ENCODE measurements at regions not wholly inside any gene's neighbourhood (a gene's known extent, or its start where the extent isn't known, plus 50 kb on each side); places are given as distances from the start of the nearest gene placed in this dataset.

DNA sequence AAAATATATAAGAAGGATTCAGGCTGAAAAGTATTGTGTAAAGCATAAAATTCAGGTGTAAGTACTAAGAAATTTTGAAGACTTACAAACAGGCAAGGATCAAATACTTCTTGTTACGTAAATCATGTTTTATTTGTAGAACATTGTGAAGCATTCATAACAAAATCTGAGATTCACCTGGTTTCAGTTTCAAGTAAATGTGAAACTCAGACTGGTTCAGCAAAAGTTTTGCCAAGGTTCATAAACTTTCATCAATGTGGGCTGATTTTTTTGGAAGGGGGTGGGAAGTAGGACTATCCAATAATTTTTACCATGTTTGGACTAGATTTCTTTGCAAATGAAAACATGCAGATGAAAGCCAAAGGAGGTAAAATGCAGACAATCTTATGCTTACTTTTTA lies 527.7 kb downstream of the ANKRD50 start:
- no peaks in the 10 kb centered on the region for H3K27me3 ChIP-seq (ENCODE audit: insufficient read depth in 3 of 3, low read length in 2 of 3)
- no peak overlapping the region for H3K4me3 ChIP-seq
- no peak overlapping the region for H3K27ac ChIP-seq
- ATAC-seq (no peak), DNase-seq (no peak)
- H3K4me1 ChIP-seq: no peaks in the 10 kb centered on the region
- 96 to 99% (median 98%) methylated on average over 1 of the region's 1 CpG for WGBS, 3 donors
- TF ChIP-seq, protein P1, sequence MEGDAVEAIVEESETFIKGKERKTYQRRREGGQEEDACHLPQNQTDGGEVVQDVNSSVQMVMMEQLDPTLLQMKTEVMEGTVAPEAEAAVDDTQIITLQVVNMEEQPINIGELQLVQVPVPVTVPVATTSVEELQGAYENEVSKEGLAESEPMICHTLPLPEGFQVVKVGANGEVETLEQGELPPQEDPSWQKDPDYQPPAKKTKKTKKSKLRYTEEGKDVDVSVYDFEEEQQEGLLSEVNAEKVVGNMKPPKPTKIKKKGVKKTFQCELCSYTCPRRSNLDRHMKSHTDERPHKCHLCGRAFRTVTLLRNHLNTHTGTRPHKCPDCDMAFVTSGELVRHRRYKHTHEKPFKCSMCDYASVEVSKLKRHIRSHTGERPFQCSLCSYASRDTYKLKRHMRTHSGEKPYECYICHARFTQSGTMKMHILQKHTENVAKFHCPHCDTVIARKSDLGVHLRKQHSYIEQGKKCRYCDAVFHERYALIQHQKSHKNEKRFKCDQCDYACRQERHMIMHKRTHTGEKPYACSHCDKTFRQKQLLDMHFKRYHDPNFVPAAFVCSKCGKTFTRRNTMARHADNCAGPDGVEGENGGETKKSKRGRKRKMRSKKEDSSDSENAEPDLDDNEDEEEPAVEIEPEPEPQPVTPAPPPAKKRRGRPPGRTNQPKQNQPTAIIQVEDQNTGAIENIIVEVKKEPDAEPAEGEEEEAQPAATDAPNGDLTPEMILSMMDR (IDR thresholded peaks at IDR 0.05): no peak
- no peaks in the 10 kb centered on the region for H3K9me3 ChIP-seq
- no peaks in the 10 kb centered on the region for H3K36me3 ChIP-seq (ENCODE audit: insufficient read depth in 1 of 2, low read depth in 1 of 2)
- intact Hi-C loops (cut with DNase I): no loop called here

DNA sequence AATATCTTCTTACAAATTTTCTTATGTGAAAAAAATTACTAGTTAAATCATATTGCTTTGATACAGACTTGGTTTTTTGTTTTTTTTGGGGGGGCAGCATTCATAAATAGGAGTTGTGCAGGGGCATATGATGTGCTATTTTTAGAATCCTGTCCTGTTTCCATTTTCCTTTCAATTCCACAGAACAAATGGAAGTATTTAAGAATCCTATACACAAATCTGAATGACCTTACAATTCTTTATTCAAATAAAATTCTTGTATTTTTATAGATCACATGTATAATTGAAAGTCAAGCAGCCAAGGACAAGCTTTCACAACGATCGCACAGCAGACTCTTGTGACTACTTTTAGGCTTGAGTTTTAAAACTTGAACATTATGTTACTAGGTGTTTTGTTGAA lies 523.9 kb downstream of the ANKRD50 start:
- ATAC-seq (no peak), DNase-seq (no peak)
- Histone ChIP-seq H3K27me3 (ENCODE audit: insufficient read depth in 3 of 3, low read length in 2 of 3) (no peaks in the 10 kb centered on the region), H3K27ac (no peak overlapping the region), H3K4me1 (no peaks in the 10 kb centered on the region), H3K36me3 (ENCODE audit: insufficient read depth in 1 of 2, low read depth in 1 of 2) (no peaks in the 10 kb centered on the region), H3K9me3 (peaks cover 9% of the 10 kb centered on the region), H3K4me3 (no peak overlapping the region)
- TF ChIP-seq, protein P1 (IDR thresholded peaks at IDR 0.05): no peak
- intact Hi-C loops (cut with DNase I): no loop called here
- WGBS, 3 donors: 65 to 74% (median 71%) methylated on average over 2 of the region's 2 CpGs

DNA sequence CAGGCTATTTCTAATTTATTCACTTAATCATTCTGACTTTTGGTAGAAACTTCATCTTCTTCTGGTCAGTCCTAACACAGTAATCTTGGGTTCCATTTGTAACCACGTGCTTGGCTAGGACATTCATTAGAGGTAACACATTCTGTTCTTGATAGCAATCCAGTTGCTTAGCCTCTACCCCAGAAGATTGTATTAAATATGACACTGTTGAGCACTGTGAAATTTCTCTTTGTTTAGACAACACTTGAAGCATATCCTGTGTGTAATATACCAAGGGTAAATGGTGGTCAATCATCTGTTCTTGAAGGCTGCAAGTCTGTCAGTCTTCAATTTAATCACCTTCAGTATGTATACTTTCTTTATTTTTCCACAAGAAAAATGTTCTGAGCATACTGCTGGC lies 523.0 kb downstream of the ANKRD50 start:
- ATAC-seq (no peak), DNase-seq (no peak)
- WGBS, 3 donors: 22 to 34% (median 31%) methylated on average over 1 of the region's 1 CpG
- Histone ChIP-seq H3K27me3 (ENCODE audit: insufficient read depth in 3 of 3, low read length in 2 of 3) (no peaks in the 10 kb centered on the region), H3K27ac (no peak overlapping the region), H3K4me3 (no peak overlapping the region), H3K36me3 (ENCODE audit: insufficient read depth in 1 of 2, low read depth in 1 of 2) (no peaks in the 10 kb centered on the region), H3K4me1 (no peaks in the 10 kb centered on the region), H3K9me3 (peaks cover 9% of the 10 kb centered on the region)
- intact Hi-C loops (cut with DNase I): no loop called here
- TF ChIP-seq, protein P1 (IDR thresholded peaks at IDR 0.05): no peak

DNA sequence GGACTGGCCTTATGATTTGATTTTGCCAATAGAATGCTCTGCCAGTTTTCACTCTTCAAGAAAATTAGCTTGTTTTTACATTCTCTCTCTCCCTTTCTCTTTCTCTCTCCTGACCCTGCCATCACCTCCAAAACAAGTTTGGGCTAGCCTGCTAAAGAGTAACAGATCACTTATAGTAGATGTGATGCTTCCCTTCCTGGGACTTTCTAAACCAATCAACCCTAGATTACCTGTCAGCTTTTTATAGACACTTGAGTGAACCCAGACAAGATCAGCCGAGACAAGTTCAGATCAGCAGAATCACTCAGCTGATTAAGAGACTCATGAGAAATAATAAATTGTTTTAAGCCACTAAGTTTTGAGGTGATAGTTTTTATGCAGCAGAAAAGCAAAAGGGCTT lies 521.2 kb downstream of the ANKRD50 start:
- DNase-seq: no peak
- WGBS, 3 donors: 98 to 100% (median 99%) methylated on average over 1 of the region's 1 CpG
- TF ChIP-seq, protein P1 (IDR thresholded peaks at IDR 0.05): no peak
- Histone ChIP-seq H3K36me3 (ENCODE audit: insufficient read depth in 1 of 2, low read depth in 1 of 2) (no peaks in the 10 kb centered on the region), H3K9me3 (peaks cover 9% of the 10 kb centered on the region), H3K27ac (no peak overlapping the region), H3K4me3 (no peak overlapping the region), H3K4me1 (no peaks in the 10 kb centered on the region), H3K27me3 (ENCODE audit: insufficient read depth in 3 of 3, low read length in 2 of 3) (no peaks in the 10 kb centered on the region)
- ATAC-seq: no peak
- intact Hi-C loops (cut with DNase I): no loop called here

DNA sequence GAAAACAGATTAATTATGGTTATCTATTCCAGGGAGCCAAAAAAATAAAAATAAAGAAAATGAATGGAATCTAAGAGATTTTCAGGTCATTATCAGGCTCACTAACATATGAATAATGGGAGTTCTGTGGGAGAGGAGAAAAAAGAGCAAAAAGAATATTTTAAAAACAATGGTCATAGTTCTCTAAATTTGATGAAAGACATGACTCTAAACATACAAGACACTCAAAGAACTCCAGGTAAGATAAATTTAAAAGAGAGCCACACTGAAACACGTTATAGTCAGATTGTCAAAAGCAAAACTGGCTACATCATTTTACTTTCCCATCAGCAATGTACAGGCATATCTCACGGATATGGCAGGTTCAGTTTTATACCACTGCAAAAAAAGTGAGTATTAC lies 520.0 kb downstream of the ANKRD50 start:
- WGBS, 3 donors: 85 to 88% (median 85%) methylated on average over 2 of the region's 2 CpGs

More for the DNA sequence above, 520.0 kb downstream of the ANKRD50 start:
- DNase-seq: no peak
- H3K27me3 ChIP-seq (ENCODE audit: insufficient read depth in 3 of 3, low read length in 2 of 3): no peaks in the 10 kb centered on the region
- H3K4me3 ChIP-seq: no peak overlapping the region
- no peak overlapping the region for H3K27ac ChIP-seq
- intact Hi-C loops (cut with DNase I): no loop called here
- H3K9me3 ChIP-seq: peaks cover 9% of the 10 kb centered on the region
- H3K4me1 ChIP-seq: no peaks in the 10 kb centered on the region
- TF ChIP-seq, protein P1 (IDR thresholded peaks at IDR 0.05): no peak
- no peaks in the 10 kb centered on the region for H3K36me3 ChIP-seq (ENCODE audit: insufficient read depth in 1 of 2, low read depth in 1 of 2)
- ATAC-seq: no peak

All from psoas muscle (tissue), 7 donors.